Stimulated activated CD4-positive, alpha-beta T cell treated with anti-CD3 and anti-CD28 coated beads, TNF-alpha, amount 100 ng/mL, for 24 hours (primary cell): ENCODE measurements at regions not wholly inside any gene's neighbourhood (a gene's known extent, or its start where the extent isn't known, plus 50 kb on each side); places are given as distances from the start of the nearest gene placed in this dataset.

ENCODE experiments used
- DNase-seq, 3 experiments: peaks; one replicate each; pipeline ENCODE4 v3.0.0-alpha.2; 2020; ENCODE audit warnings: low read depth in 3 of 3

- DNase-seq: no peak
Measured at GRCh38 chr16:87223656-87224248, 93.4 kb downstream of the C16orf95 start.

GRCh38 chr16:87226926-87227295 is 90.3 kb downstream of the C16orf95 start:
- DNase-seq: no peak

GRCh38 chr16:87227296-87227951 is 89.8 kb downstream of the C16orf95 start:
- DNase-seq: no peak

- DNase-seq: no peak
Measured at GRCh38 chr16:87228363-87228762, 88.8 kb downstream of the C16orf95 start.

GRCh38 chr16:87229230-87230188 is 87.7 kb downstream of the C16orf95 start:
- DNase-seq: no peak

DNA sequence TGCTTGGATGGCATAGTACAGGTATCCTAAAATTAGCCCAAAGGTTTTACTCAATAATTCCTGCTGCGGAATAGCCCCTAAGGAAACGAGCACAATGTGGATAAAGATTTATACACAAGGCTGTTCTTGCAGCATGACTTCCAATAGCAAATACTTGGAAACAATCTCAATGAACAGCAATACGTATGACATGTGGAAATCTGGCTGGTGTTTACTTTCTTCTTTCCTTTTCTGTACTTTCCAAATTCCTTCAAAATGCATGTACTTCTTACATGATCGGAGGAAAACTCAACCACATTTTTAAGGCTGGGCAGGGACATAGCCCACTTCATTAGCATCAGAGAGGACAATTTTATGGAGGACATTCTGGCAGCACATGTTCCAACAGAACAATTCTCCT is 86.6 kb downstream of the C16orf95 start:
- DNase-seq: no peak

DNA sequence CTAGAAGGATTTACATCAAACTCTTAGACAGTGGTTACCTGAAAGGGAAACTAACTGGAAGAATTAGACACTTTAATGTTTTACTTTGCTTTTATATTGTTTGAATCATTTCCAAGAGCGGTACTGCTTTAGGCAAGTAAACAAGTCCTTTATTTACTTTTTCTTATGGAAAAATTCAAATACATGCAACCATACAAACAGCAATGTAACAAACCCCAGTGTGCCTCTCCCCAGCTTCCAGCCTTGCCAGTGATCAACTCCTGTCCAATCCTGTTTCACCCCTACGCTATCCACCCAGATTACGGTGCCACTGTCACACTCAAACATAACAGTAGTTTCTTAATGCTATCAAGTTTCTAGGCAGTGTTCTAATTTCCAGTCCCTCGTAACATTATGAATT is 85.9 kb downstream of the C16orf95 start:
- DNase-seq: no peak

GRCh38 chr16:87231911-87232310 is 85.3 kb downstream of the C16orf95 start:
- DNase-seq: no peak

DNA sequence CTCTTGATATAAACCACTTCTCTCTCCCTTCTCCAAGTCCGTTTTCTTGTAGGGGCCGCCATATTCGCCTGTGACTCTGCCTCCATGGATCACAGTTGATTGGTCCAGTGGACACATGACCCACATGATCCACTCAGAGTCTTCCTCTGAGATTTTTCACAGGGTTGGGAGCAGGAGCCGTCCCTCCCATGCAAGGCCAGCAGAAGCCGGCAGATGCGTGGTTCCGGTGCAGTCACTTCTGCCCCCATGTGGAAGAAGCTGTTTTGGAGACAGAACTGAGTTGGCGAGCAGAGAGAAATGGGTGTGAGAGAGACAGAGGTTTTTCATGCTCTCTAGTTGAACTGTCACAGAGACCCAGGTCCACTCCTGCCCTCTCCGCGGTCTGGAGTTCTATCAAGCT is 83.3 kb downstream of the C16orf95 start:
- DNase-seq: no peak

DNA sequence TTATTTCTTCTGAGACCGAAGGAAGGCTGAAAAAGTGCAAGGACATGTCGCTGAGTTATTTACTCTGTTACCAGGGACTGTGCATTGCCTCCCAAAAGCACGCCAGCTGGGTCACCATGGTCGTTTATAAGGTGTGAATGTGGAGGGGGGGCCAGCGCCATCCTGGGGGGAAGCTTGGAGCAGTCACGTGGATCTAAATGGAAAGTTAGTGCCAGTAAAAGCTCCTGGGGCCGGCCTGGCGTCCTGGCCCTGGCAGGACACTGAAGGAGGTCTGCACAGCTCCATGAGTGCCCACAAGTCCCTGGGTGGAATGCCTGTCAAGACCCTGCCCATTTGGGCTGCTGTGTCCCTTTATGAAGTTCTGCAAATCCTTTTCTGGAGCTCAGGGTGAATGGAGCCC is 82.6 kb downstream of the C16orf95 start:
- no peak for DNase-seq

- no peak for DNase-seq
Measured at GRCh38 chr16:87235810-87236515, 81.2 kb downstream of the C16orf95 start.

DNA sequence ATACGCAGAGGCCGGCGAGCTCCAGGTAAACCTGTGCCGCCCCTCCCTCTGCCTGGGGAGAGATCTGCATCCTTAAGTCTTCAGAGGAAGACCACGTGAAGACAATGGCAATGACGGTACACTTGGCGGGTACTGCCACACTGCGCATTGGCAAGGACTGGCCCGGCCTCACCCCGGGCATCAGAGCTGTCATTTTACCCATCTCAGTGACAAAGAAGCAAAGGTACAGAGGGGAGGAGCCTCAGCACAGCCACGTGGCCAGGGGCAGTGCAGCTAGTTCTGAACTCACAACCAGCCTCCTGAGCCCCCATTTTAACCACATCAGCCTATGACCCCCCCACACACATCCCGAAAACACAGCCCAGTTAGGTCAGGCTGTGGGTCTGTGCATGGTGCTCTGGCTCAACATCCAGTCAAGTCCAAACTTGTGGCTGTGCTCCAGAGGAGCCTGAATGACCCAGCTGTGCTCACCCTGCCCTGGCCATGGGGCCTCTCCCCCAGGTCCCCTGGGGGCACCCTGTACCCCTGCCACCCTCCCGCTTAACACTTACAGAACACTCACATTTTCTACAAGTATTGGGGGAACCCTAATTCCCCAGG is 80.6 kb downstream of the C16orf95 start:
- DNase-seq: no peak

DNA sequence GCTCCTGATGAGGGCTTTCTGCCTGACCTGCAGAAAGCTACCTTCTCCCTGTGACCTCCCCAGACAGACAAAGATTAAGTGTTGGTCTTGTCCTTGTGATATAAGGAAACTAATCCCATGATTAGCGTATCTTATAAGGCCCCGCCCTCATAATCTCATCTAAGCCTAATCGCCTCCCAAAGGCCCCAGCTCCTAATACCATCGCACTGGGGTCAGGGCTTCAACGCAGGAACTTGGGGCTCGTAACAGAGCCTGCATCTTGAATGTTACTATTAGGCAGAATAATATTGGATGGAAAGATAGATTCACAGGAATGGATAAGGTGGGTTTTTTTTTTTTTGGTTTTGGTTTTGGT is 78.9 kb downstream of the C16orf95 start:
- no peak for DNase-seq

- no peak for DNase-seq
Measured at GRCh38 chr16:87239545-87239944, 77.6 kb downstream of the C16orf95 start.

GRCh38 chr16:87240211-87241136 is 76.7 kb downstream of the C16orf95 start:
- no peak for DNase-seq

- DNase-seq: no peak
Measured at GRCh38 chr16:87241137-87241771, 75.9 kb downstream of the C16orf95 start.

DNA sequence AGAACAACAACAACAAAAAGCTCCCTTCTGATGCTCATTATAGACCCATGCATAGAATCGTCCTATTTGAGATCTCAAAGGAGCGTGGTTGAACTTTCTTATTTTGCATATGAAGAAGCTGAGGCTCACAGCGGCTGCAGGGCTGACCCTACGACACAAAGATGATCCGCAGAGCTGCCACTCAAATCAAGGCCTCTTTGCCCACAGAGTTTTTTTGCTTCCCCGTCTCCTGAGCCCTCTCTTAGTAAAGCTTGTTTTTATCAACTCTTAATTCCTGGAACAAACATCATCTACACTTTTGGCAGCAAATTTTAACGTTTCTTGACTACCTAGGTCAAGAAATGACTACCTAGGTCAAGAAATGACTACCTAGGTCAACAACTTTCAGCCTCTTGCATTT is 73.7 kb downstream of the C16orf95 start:
- DNase-seq: no peak

DNA sequence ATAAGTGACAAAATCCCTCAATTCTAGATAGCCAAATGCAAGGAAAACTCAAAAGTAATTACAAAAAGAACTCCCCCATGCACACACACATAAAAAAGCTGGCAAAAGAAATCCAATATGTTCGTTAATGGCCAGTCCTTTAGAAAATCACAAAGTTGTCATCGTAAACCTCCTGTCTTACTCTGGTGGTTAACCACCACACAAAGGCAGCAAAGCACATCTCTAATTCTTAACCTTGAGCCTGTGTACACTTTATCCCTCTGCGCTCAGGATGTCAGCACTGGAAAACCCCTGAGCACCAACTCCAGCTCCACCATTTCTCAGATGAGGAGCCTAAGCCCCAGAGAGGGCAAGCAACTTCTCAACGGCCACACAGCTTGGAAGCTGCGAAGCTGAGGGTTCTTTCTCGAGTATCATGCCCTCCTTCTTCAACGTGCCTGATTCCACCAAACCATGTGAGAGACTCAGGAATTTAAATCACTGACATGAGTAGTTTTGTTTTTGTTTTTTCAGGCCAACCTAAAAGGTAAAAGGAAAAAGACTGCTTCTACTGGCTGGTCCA is 72.5 kb downstream of the C16orf95 start:
- DNase-seq: no peak

DNA sequence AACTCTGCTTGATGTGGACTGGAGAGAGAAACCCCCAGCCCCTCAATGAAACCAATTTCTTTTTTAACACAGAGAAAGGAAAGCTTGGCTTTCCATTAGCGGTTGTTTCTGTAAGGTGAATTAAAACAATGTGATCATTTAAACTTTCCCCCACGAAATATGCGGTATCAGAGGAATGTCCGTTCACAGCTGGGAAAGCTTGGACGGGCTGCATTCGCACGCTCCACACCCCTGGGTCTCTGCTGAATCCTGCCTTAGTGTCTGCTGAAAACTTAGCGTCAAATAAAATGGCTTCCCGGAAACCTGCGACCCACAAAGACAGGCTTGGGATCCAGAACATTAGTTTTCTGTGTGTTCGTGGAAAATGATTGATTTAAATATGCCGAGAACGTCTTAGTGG is 71.7 kb downstream of the C16orf95 start:
- no peak for DNase-seq
